Fibroblast of the aortic adventitia (primary cell): ENCODE measurements at regions not wholly inside any gene's neighbourhood (a gene's known extent, or its start where the extent isn't known, plus 50 kb on each side); places are given as distances from the start of the nearest gene placed in this dataset.

Experiments
- DNase-seq: peaks from one replicate; pipeline ENCODE4 v3.0.0-alpha.2; 2010; ENCODE audit warnings: low read depth
- H3K4me3 ChIP-seq: 2 replicates; pipeline ENCODE4 v1.5.1; 2011; ENCODE audit warnings: low read depth, mild to moderate bottlenecking, control low read depth, low read length, moderate library complexity
- TF ChIP-seq, protein P1 (sequence below): IDR thresholded peaks from 2 replicates; pipeline ENCODE4 v1.5.1; 2011; ENCODE audit warnings: mild to moderate bottlenecking, low read length, control low read depth, inconsistent platforms; ENCODE audit not compliant: insufficient read depth

DNA sequence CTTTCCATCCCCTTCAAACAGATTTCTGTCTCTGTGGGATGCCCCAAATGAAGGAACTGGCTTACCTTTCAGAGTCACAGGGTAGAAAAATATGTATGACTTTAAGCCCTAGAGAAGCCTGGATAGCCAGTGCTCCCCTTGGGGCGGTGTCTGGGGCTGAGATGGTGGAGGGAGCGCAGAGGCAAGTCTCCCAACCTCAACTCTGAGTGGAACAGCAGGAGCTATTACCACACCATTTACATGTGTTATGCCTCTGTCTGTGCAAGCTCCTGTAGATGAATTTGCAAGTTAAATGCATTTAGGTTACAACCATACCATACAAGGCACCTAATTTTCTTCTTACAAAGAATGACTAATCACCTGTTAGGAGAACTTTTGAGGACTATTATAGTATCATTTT is 50.4 kb upstream of the CLMN start:
- no peak for DNase-seq
- H3K4me3 ChIP-seq: no peak overlapping the region
- TF ChIP-seq, protein P1, sequence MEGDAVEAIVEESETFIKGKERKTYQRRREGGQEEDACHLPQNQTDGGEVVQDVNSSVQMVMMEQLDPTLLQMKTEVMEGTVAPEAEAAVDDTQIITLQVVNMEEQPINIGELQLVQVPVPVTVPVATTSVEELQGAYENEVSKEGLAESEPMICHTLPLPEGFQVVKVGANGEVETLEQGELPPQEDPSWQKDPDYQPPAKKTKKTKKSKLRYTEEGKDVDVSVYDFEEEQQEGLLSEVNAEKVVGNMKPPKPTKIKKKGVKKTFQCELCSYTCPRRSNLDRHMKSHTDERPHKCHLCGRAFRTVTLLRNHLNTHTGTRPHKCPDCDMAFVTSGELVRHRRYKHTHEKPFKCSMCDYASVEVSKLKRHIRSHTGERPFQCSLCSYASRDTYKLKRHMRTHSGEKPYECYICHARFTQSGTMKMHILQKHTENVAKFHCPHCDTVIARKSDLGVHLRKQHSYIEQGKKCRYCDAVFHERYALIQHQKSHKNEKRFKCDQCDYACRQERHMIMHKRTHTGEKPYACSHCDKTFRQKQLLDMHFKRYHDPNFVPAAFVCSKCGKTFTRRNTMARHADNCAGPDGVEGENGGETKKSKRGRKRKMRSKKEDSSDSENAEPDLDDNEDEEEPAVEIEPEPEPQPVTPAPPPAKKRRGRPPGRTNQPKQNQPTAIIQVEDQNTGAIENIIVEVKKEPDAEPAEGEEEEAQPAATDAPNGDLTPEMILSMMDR: no peak
